A549 (cell line): ENCODE measurements at regions not wholly inside any gene's neighbourhood (a gene's known extent, or its start where the extent isn't known, plus 50 kb on each side); places are given as distances from the start of the nearest gene placed in this dataset.

ENCODE experiments used
- ATAC-seq, 2 experiments: fragments of 200-7000 bp in 1 of 2; fragments of >200 bp in 1 of 2; cut with Nextera tagmentation in 1 of 2; cut with Tn5 transposase in 1 of 2; 3 replicates each; pipeline versions ENCODE4 v1.8.0 to v1.9.1; 2018 to 2020; ENCODE audit warnings: mild to moderate bottlenecking in 1 of 2, moderate library complexity in 1 of 2
- CTCF ChIA-PET: fragments of 300-600 bp; sonication (Branson Sonifier 250); formaldehyde crosslinking; extraction: SDS; loops from one replicate; lab custom pipeline; 2021; ENCODE audit warnings: antibody characterized with exemption, inconsistent platforms; lab: Yijun Ruan, JAX
- POLR2A ChIA-PET: fragments of 350-600 bp; formaldehyde crosslinking; extraction: SDS; loops from one replicate; lab custom pipeline; 2021; ENCODE audit warnings: antibody characterized with exemption, inconsistent platforms; lab: Yijun Ruan, JAX
- DNase-seq, 2 experiments: peaks; one replicate each; pipeline versions ENCODE4 v3.0.0 to v3.0.0-alpha.2; 2011 to 2016; ENCODE audit warnings: low read depth in 1 of 2, low spot score in 1 of 2
- FAIRE-seq: peaks from 2 replicates; lab custom pipeline; 2011; peaks lifted over from hg19 to GRCh38; lab: Jason Lieb, UNC
- H3K27ac ChIP-seq, 2 experiments: fragments of >200 bp; sonication (Bioruptor Twin); formaldehyde crosslinking; 3 replicates each; pipeline ENCODE4 v1.5.1; 2016 to 2017
- H3K4me1 ChIP-seq: fragments of >200 bp; sonication (Bioruptor Twin); formaldehyde crosslinking; 3 replicates; pipeline ENCODE4 v1.6.1; 2016
- H3K4me2 ChIP-seq: fragments of >200 bp; sonication (Bioruptor Twin); formaldehyde crosslinking; 3 replicates; pipeline ENCODE4 v1.6.1; 2016
- H3K4me3 ChIP-seq: fragments of >200 bp; sonication (Bioruptor Twin); formaldehyde crosslinking; 3 replicates; pipeline ENCODE4 v1.5.1; 2016
- H3K9me3 ChIP-seq: fragments of >200 bp; sonication (Bioruptor Twin); formaldehyde crosslinking; 3 replicates; pipeline ENCODE4 v1.6.1; 2016
- CBX2 ChIP-seq: fragments of 200-600 bp; sonication (generic); IDR thresholded peaks from 2 replicates; pipeline ENCODE4 v1.6.1; 2016; ENCODE audit warnings: low read depth, mild to moderate bottlenecking, borderline replicate concordance
- CTCF ChIP-seq: fragments of >200 bp; sonication (Bioruptor Twin); formaldehyde crosslinking; IDR thresholded peaks from 3 replicates; pipeline ENCODE4 v1.5.1; 2016
- E2F6 ChIP-seq: IDR thresholded peaks from 2 replicates; pipeline ENCODE4 v1.6.1; 2012; ENCODE audit warnings: low read depth, borderline replicate concordance
- EHMT2 ChIP-seq: fragments of 200-600 bp; sonication (generic); IDR thresholded peaks from 2 replicates; pipeline ENCODE4 v1.6.1; 2016; ENCODE audit warnings: antibody characterized with exemption, low read depth, mild to moderate bottlenecking, moderate library complexity
- FOSB ChIP-seq: fragments of 250-450 bp; sonication (Bioruptor Pico); IDR thresholded peaks from 2 replicates; pipeline ENCODE4 v1.5.0; 2020; ENCODE audit warnings: mild to moderate bottlenecking, moderate library complexity
- GATA3 ChIP-seq: IDR thresholded peaks from 2 replicates; pipeline ENCODE4 v1.6.1; 2012; ENCODE audit warnings: borderline replicate concordance
- HDAC2 ChIP-seq: fragments of 200-600 bp; sonication (generic); IDR thresholded peaks from 2 replicates; pipeline ENCODE4 v1.6.1; 2016
- HEYL ChIP-seq: fragments of 250-450 bp; sonication (Bioruptor Pico); IDR thresholded peaks from 2 replicates; pipeline ENCODE4 v1.8.0; 2021; ENCODE audit warnings: mild to moderate bottlenecking, moderate library complexity
- HOXB13 ChIP-seq: fragments of 250-450 bp; sonication (Bioruptor Pico); IDR thresholded peaks from 2 replicates; pipeline ENCODE4 v1.5.0; 2020; ENCODE audit warnings: low read depth, mild to moderate bottlenecking, moderate library complexity
- JUN ChIP-seq, 2 experiments: fragments of >200 bp; sonication (Bioruptor Twin); formaldehyde crosslinking; IDR thresholded peaks; 2 replicates in 1 of 2; 3 replicates in 1 of 2; pipeline ENCODE4 v1.6.1; 2016 to 2017
- KDM1A ChIP-seq: fragments of 200-600 bp; sonication (generic); IDR thresholded peaks from 2 replicates; pipeline ENCODE4 v1.6.1; 2016; ENCODE audit warnings: low read depth, mild to moderate bottlenecking
- MAFK ChIP-seq: fragments of 450-650 bp; IDR thresholded peaks from 2 replicates; pipeline ENCODE4 v1.6.1; 2014; ENCODE audit not compliant: partially characterized antibody
- NFE2L2 ChIP-seq: fragments of 150-350 bp; conservative IDR thresholded peaks from 2 replicates; pipeline ENCODE4 v1.6.1; 2014; ENCODE audit warnings: low read length
- PHF8 ChIP-seq: fragments of 200-600 bp; sonication (generic); IDR thresholded peaks from 2 replicates; pipeline ENCODE4 v1.6.1; 2016; ENCODE audit warnings: low read depth, mild to moderate bottlenecking, antibody characterized with exemption, moderate library complexity, borderline replicate concordance
- POLR2A ChIP-seq: IDR thresholded peaks from 2 replicates; pipeline ENCODE4 v1.6.1; 2012; ENCODE audit warnings: mild to moderate bottlenecking, low read length
- POLR2AphosphoS2 ChIP-seq: conservative IDR thresholded peaks from 2 replicates; pipeline ENCODE4 v1.6.1; 2012; ENCODE audit warnings: low read length, improper control_type of control experiment, inconsistent platforms
- RCOR1 ChIP-seq: fragments of 150-350 bp; IDR thresholded peaks from 2 replicates; pipeline ENCODE4 v1.6.1; 2014; ENCODE audit warnings: antibody characterized with exemption, low read length, low read depth
- RNF2 ChIP-seq: fragments of 200-600 bp; sonication (generic); IDR thresholded peaks from 2 replicates; pipeline ENCODE4 v1.6.1; 2016; ENCODE audit warnings: low read depth, mild to moderate bottlenecking, antibody characterized with exemption, moderate library complexity, borderline replicate concordance
- SMC3 ChIP-seq: fragments of >200 bp; sonication (Bioruptor Twin); formaldehyde crosslinking; IDR thresholded peaks from 3 replicates; pipeline ENCODE4 v1.6.1; 2018; ENCODE audit warnings: inconsistent platforms
- TFCP2L1 ChIP-seq: fragments of 250-450 bp; sonication (Bioruptor Pico); IDR thresholded peaks from 2 replicates; pipeline ENCODE4 v1.5.0; 2021; ENCODE audit warnings: mild to moderate bottlenecking
- TP53 ChIP-seq: fragments of 250-450 bp; sonication (Bioruptor Pico); IDR thresholded peaks from 2 replicates; pipeline ENCODE4 v1.5.0; 2021; ENCODE audit warnings: mild to moderate bottlenecking, moderate library complexity
- ZC3H11A ChIP-seq: fragments of 450-650 bp; IDR thresholded peaks from 2 replicates; pipeline ENCODE4 v1.6.1; 2014; ENCODE audit warnings: antibody characterized with exemption, mild to moderate bottlenecking
- WGBS: methylation state at CpG from one replicate; pipeline ENCODE4 v1.1.6; 2017; ENCODE audit errors: missing lambda C conversion rate; 5-methylcytosine and 5-hydroxymethylcytosine counted together
- TF ChIP-seq, protein P1 (sequence below): fragments of 250-450 bp; sonication (Bioruptor Pico); IDR thresholded peaks from 2 replicates; pipeline ENCODE4 v1.5.0; 2021; ENCODE audit warnings: mild to moderate bottlenecking, moderate library complexity, borderline replicate concordance
- TF ChIP-seq, protein P2 (sequence below): fragments of 150-350 bp; IDR thresholded peaks from 2 replicates; pipeline ENCODE4 v1.6.1; 2014; ENCODE audit warnings: low read depth, mild to moderate bottlenecking, low read length
- TF ChIP-seq, protein P3 (sequence below): IDR thresholded peaks from 2 replicates; pipeline ENCODE4 v1.6.1; 2012

GRCh38 chr5:28737222-28737621 is 1698.8 kb upstream of the CDH9 start:
- ATAC-seq (no peak), FAIRE-seq (no peak), DNase-seq (no peak)
- H3K4me3 ChIP-seq: no peak overlapping the region
- CTCF ChIA-PET: no interaction called here
- no peak overlapping the region for H3K4me2 ChIP-seq
- no peak overlapping the region for H3K27ac ChIP-seq
- no peaks in the 10 kb centered on the region for H3K4me1 ChIP-seq
- TF ChIP-seq HDAC2 (no peak), PHF8 (no peak), KDM1A (no peak), JUN (IDR thresholded peaks at IDR 0.05) (no peak), FOSB (no peak), TFCP2L1 (no peak), RNF2 (no peak), NFE2L2 (no peak), GATA3 (no peak), ZC3H11A (no peak), CBX2 (no peak), HEYL (CRISPR knock-in tag) (no peak), CTCF (no peak), TP53 (CRISPR knock-in tag) (no peak), POLR2AphosphoS2 (no peak), MAFK (no peak)
- TF ChIP-seq, protein P1, sequence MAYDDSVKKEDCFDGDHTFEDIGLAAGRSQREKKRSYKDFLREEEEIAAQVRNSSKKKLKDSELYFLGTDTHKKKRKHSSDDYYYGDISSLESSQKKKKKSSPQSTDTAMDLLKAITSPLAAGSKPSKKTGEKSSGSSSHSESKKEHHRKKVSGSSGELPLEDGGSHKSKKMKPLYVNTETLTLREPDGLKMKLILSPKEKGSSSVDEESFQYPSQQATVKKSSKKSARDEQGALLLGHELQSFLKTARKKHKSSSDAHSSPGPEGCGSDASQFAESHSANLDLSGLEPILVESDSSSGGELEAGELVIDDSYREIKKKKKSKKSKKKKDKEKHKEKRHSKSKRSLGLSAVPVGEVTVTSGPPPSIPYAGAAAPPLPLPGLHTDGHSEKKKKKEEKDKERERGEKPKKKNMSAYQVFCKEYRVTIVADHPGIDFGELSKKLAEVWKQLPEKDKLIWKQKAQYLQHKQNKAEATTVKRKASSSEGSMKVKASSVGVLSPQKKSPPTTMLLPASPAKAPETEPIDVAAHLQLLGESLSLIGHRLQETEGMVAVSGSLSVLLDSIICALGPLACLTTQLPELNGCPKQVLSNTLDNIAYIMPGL: no peak
- POLR2A ChIA-PET: no interaction called here
- H3K9me3 ChIP-seq: no peaks in the 10 kb centered on the region

DNA sequence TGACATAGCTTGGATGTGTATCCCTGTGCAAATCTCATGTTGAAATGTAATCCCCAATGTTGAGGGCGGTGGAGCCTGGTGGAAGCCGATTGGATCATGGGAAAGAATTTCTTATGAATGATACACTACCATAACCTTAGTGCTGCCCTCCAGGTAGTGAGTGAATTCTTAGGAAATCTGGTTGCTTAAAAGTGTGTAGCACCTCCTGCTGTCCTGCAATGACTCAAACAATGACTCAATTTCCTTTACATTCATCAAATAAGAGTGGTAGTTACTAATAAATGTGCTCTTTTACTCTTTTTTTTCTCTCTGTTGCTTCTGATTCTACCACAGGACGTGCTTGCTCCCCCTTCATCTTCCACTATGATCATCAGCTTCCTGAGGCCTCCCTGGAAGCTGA is 1696.0 kb upstream of the CDH9 start:
- POLR2A ChIA-PET: no interaction called here
- Histone ChIP-seq H3K4me1 (no peaks in the 10 kb centered on the region), H3K4me2 (no peak overlapping the region), H3K4me3 (no peak overlapping the region), H3K9me3 (no peaks in the 10 kb centered on the region), H3K27ac (no peak overlapping the region)
- TF ChIP-seq PHF8 (no peak), KDM1A (no peak), POLR2AphosphoS2 (no peak), HOXB13 (CRISPR knock-in tag) (no peak), RCOR1 (no peak), E2F6 (no peak), EHMT2 (no peak), ZC3H11A (no peak), POLR2A (no peak), CBX2 (no peak), SMC3 (no peak)
- TF ChIP-seq, protein P2, sequence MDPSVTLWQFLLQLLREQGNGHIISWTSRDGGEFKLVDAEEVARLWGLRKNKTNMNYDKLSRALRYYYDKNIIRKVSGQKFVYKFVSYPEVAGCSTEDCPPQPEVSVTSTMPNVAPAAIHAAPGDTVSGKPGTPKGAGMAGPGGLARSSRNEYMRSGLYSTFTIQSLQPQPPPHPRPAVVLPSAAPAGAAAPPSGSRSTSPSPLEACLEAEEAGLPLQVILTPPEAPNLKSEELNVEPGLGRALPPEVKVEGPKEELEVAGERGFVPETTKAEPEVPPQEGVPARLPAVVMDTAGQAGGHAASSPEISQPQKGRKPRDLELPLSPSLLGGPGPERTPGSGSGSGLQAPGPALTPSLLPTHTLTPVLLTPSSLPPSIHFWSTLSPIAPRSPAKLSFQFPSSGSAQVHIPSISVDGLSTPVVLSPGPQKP: no peak
- TF ChIP-seq, protein P3, sequence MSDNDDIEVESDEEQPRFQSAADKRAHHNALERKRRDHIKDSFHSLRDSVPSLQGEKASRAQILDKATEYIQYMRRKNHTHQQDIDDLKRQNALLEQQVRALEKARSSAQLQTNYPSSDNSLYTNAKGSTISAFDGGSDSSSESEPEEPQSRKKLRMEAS: no peak
- no peak for FAIRE-seq
- DNase-seq: peak in 1 of 2 experiments; percentile 4
- CTCF ChIA-PET: no interaction called here
- ATAC-seq: no peak
- 40% methylated on average over 3 of the region's 3 CpGs for WGBS
